ENCODE measurements at regions not wholly inside any gene's neighbourhood (a gene's known extent, or its start where the extent isn't known, plus 50 kb on each side); places are given as distances from the start of the nearest gene placed in this dataset.

GRCh38 chr2:6080932-6081753, 389.0 kb downstream of the SOX11 start:
- intact Hi-C loops (cut with DNase I) = no loop called here

GRCh38 chr2:6081955-6082624, 389.9 kb downstream of the SOX11 start:
- no peak for DNase-seq (ENCODE audit: low spot score in 2 of 2)
- Histone ChIP-seq H3K4me1 (no peaks in the 10 kb centered on the region), H3K27ac (no peak overlapping the region), H3K27me3 (no peaks in the 10 kb centered on the region), H3K9me3 (no peaks in the 10 kb centered on the region), H3K4me3 (no peak overlapping the region), H3K36me3 (no peaks in the 10 kb centered on the region)
- intact Hi-C loops (cut with DNase I) = no loop called here
- no peak for TF ChIP-seq CTCF (IDR thresholded peaks at IDR 0.05)

More at GRCh38 chr2:6080932-6081753, 389.0 kb downstream of the SOX11 start:
- Histone ChIP-seq H3K4me1 (no peaks in the 10 kb centered on the region), H3K27ac (no peak overlapping the region), H3K9me3 (no peaks in the 10 kb centered on the region), H3K4me3 (no peak overlapping the region), H3K27me3 (no peaks in the 10 kb centered on the region), H3K36me3 (no peaks in the 10 kb centered on the region)
- no peak for DNase-seq (ENCODE audit: low spot score in 2 of 2)
- no peak for TF ChIP-seq CTCF (IDR thresholded peaks at IDR 0.05)

GRCh38 chr2:6082625-6083018, 390.4 kb downstream of the SOX11 start:
- Histone ChIP-seq H3K27me3 (no peaks in the 10 kb centered on the region), H3K4me1 (no peaks in the 10 kb centered on the region), H3K36me3 (no peaks in the 10 kb centered on the region), H3K27ac (no peak overlapping the region), H3K9me3 (no peaks in the 10 kb centered on the region), H3K4me3 (no peak overlapping the region)
- intact Hi-C loops (cut with DNase I) = no loop called here
- no peak for DNase-seq (ENCODE audit: low spot score in 2 of 2)
- TF ChIP-seq CTCF (IDR thresholded peaks at IDR 0.05) = no peak

GRCh38 chr2:6083136-6083535, 391.0 kb downstream of the SOX11 start:
- Histone ChIP-seq H3K9me3 (no peaks in the 10 kb centered on the region), H3K4me1 (no peaks in the 10 kb centered on the region), H3K36me3 (no peaks in the 10 kb centered on the region), H3K27ac (no peak overlapping the region), H3K4me3 (no peak overlapping the region), H3K27me3 (no peaks in the 10 kb centered on the region)
- intact Hi-C loops (cut with DNase I) = no loop called here
- DNase-seq (ENCODE audit: low spot score in 2 of 2) = no peak
- TF ChIP-seq CTCF (IDR thresholded peaks at IDR 0.05) = no peak

- intact Hi-C loops (cut with DNase I) = no loop called here
- Histone ChIP-seq H3K27me3 (no peaks in the 10 kb centered on the region), H3K4me3 (no peak overlapping the region)
These were observed 397.3 kb downstream of the SOX11 start for GRCh38 chr2:6089474-6089873.

More at GRCh38 chr2:6089474-6089873, 397.3 kb downstream of the SOX11 start:
- Histone ChIP-seq H3K4me1 (no peaks in the 10 kb centered on the region), H3K9me3 (no peaks in the 10 kb centered on the region), H3K36me3 (no peaks in the 10 kb centered on the region), H3K27ac (no peak overlapping the region)
- DNase-seq (ENCODE audit: low spot score in 2 of 2) = no peak
- no peak for TF ChIP-seq CTCF (IDR thresholded peaks at IDR 0.05)
